ACHN (cell line): ENCODE measurements at regions not wholly inside any gene's neighbourhood (a gene's known extent, or its start where the extent isn't known, plus 50 kb on each side); places are given as distances from the start of the nearest gene placed in this dataset.
A peak's percentile ranks its signal among the peaks of the same experiment; 100 is the strongest.
"Not testable (repeated sequence)": the region's sequence is repeated elsewhere in the genome, so short reads cannot be mapped to it uniquely, and the experiment has no call there.

Experiments used
- DNase-seq: peaks from one replicate; pipeline ENCODE4 v3.0.0-alpha.2; 2015
- in situ Hi-C: cut with HindIII; loops from 2 replicates; pipeline ENCODE4 v1.10.0; 2017; ENCODE audit warnings: low sequenced_read_pairs, low pct_ligation_motif_present, low pct_unique_long_range_greater_than_20kb

DNA sequence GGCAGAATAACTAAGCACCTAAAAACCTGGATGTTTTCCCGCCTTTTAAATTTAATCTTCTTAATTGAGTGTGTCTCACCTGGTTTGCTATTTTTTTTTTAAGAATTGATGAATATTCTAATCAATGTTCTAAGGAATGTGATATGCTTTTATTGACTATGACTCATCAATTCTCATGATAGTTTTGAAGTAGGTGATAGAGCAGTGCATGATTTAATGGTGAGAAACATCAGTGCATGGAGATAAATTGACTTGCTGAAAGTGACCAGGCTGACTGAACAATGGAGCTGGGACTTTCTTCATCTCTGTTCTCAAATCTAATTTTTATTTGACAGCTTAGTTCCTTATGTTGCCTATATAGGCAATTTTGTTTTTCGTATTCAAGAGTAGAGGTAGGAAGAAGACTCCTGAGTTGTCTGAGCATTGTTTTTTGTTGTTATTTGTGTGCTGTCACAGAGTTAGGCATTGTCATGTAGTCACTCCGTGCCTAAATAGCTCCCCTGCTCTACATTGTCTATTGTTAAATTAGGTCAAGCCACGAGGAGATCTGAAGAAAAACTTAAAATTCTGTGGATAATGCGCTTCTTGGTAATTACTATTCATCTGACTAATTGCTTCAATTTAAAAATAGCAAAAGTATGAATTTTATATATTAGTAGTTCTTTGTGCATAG lies 59.0 kb upstream of the NUTM2F start:
- DNase-seq, in situ Hi-C loops: not testable (repeated sequence)

DNA sequence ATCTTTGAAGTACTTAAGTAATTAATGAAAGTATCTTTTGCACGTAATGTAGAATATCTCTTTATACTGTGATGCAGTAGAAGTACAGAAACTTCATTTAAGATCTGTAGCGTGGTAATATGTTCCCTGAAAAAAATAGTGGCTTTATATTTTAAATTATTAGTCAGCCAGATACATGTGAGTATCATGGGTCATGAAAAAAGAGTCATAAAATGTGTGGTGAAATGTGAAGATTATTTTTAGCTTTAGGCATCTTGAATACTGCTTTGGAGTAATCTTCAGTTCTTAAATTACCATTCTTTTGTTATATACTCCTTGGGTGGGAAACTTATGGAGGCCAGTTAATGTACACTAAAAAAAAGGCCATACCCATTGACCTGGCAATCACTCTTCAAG lies 59.6 kb upstream of the NUTM2F start:
- in situ Hi-C loops, DNase-seq: not testable (repeated sequence)

DNA sequence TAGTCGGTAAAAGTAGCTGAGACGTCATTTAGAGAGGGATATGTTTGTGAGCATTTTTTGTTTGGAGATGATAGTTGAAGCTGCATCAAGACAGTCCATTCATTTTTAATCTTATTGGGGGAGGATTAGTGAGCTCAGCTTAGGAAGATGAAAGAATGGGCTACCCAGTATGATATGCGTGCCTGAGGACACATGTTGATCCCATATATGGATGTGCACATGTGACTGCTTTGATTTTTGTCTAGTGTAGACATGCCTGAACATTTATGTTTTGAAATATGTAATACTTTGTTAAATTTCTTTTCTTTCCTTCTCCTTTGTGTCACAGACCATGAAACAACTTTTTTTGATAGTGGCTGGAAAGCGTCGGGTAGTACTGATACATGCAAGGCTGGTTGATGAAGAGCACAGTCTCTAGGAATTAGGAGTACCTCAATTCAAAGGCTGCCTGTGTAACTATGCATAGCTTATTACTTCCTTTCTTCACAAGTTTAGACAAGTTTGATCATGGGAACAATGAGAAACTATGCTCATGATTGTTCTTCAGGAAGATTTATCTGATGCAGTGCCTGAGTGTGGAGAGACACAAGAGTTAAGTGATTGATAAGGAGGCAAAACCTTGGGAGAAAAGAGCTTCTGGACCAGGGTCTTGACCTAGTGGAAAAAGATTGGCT lies 62.1 kb upstream of the NUTM2F start:
- in situ Hi-C loops, DNase-seq: not testable (repeated sequence)

DNA sequence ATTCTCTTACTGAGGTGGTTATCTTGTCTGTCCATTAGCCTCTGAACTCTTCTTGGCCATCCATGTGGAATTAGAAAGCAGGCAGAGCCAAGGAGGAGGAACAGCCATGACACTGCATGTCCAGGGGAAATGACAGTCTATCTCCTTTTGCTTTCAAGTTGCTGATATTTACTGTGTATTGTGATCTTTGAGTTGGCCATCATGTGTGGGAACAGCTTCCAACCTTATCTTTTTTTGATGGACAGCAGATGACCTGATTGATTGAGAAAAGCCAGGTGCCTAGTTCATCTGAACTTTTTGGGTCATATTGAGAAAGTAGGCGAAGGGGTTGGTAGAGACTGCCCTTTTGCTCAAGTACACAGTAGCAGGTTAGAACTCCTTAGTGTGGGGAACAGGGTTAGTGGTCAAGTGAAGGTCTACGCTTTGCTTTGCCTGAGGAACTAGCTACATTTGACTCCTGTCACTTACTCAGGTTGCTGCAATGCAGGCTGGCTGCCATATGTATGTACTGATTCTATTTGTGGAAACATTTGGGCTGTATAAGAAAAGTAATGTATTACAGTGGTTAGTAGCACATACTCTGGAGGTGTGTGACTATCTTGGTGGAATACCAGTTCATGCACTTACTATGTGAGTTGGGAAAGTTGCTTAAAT lies 64.7 kb upstream of the NUTM2F start:
- DNase-seq, in situ Hi-C loops: not testable (repeated sequence)

DNA sequence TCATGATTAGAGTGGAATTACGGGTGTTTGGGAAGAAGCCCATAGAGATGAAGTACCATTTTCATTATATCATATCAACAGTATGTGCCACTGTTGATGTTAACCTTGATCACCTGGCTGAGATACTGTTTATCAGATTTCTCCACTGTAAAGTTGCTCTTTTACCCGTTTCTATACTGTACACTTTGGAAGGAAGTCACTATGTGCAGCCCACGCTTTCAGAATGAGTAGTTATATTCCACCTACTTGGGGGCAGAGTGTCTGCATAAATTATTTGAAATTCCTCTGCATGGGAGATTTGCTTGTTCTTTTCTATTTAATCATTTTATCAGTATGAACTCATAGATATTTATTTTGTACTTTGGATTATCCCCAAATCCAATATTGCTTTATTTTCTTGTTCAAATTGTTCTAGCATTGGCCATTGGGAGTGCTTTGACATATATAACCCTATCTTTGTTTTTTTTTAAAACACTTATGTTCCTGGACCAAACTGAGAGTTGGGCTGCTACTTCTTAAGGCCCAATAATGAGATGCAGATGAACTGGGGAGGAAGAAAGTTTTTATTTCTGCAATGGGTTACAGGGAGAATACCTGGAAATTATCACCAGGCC lies 69.4 kb upstream of the NUTM2F start:
- in situ Hi-C loops, DNase-seq: not testable (repeated sequence)

DNA sequence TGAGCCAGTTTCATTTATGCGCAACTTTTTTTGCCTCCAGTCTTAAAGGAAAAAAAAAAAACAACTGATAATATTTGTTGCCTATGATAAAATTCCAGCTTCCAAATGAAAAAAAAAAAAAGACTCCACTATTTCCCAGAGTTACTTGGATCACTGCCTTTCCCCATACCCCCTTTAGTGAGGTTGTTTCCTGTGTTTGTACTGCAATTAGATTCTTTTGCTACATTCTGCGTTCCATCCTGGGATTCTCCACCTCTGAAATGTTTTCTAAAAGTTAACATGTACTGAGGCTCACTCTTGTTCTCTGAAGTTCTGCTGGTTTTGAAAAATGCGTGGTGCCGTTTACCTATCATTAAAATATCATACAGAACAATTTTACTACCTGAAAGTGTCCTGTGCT lies 72.0 kb upstream of the NUTM2F start:
- in situ Hi-C loops, DNase-seq: not testable (repeated sequence)

DNA sequence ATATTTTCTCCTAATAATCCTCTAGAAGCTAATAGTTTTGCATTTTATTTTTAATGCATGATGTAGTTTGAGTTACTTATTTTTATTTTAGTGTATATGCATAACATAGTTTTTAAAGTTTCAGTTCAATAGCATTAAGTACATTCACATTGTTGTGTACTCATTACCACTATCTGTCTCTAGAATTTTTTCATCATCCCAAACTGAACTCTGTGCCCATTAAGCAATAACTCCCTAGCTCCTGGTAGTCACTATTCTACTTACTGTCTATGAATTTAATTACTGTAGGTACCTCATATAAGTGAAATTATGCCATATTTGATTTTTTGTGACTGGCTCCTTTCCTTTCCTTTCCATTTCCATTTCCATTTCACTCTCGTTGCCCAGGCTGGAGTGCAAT lies 74.4 kb upstream of the NUTM2F start:
- DNase-seq, in situ Hi-C loops: not testable (repeated sequence)

DNA sequence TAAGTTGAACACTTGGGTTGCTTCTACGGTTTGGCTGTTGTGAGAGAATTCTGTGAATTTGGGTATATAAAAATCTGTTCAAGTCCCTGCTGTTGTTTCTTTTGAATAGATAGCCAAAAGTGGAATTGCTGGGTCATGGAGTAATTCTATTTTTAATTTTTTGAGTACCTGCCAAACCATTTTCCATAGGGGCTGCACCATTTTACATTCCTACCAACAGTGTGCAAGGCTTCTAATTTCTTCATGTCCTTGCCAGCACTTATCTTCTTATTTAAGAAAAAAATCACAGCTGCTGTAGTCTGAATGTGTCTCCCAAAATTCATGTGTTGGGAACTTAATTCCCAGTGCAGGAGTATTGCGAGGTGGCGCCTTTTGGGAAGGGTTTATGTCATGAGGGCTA lies 75.1 kb upstream of the NUTM2F start:
- DNase-seq, in situ Hi-C loops: not testable (repeated sequence)

DNA sequence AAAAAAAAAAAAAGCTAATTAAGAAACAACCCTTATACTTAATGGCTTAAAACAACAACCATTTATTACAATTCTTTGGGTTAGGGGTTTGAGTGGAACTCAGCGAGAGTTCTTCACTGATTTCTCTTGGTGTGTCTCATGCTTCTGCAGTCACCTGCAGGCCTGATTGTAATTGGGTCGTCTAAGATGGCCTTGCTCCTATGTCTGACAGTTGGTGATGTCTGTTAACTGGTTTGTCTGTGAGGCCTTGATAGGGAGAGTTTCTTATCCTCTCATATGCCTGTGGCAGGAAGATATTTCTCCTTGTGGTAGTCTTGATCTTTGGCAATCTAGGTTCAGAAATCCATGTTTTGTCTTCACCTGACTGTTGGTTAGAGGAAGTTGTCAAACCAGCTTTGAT lies 85.2 kb upstream of the NUTM2F start:
- DNase-seq, in situ Hi-C loops: not testable (repeated sequence)

DNA sequence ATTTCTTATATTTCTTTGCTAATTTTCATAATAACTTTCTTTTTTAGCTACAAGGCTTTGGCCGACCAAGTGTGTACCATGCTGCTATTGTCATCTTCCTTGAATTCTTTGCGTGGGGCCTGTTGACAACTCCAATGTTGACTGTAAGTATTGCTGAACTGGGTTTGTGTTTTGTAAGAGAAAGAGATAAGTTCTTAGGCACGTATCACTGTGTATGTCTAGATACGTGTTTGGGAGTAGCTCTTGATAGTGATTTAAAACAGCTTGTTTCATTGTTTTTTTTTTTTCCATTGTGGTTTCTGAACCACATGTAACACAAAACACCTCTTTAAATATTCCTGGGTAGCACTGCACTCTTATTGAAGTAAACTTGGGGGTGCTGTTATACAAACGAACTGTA lies 86.7 kb upstream of the NUTM2F start:
- in situ Hi-C loops, DNase-seq: not testable (repeated sequence)

DNA sequence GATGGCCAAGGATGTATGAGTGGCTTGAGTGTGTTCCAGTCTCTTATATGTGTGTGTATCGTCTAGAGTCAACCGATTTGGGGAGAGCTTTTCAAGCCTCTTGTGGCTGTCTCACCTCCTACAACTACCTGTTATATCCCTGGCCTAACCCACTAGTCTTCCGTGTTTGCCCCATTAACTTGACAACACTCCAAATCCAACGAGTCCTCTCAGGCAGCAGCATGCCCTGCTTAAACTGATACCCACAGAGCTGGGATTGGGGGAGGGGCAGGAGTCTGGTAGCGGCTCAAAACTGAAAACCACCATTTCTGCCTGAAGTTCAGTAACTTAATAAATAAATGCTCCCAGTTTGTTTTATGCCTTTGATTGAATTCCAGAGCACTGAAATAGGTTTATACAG lies 91.7 kb upstream of the NUTM2F start:
- in situ Hi-C loops, DNase-seq: not testable (repeated sequence)

DNA sequence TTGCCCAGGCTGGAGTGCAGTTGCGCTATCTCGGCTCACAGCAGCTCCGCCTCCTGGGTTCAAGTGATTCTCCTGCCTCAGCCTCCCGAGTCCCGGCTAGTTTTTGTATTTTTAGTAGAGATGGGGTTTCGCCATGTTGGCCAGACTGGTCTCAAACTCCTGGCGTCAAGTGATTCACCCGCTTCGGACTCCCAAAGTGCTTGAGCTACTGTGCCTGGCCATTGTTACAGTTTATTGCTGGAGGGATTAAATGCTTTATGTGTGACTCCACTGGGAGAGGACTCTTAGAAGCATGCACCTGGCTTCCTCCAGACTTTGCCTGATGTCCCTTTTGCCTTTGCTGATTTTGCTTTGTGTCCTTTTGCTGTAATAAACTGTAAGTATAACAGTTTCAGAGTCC lies 93.5 kb upstream of the NUTM2F start:
- in situ Hi-C loops, DNase-seq: not testable (repeated sequence)

DNA sequence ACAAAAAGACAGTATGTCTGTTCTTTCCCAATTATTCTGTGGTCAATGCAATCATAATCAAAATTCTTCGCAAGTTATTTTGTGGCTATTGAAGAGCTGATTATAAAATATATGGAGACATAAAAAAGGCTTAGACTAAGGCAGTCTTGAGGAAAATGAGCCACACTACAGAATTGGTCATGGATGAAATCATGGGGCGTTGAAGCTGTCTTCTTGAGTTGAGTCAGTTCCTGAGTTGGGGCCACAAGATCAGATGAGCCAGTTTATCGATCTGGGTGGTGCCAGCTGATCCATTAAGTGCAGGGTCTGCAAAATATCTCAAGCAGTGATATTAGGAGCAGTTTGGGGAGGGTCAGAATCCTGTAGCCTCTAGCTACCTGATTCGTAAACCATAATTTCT lies 96.9 kb upstream of the NUTM2F start:
- in situ Hi-C loops, DNase-seq: not testable (repeated sequence)

DNA sequence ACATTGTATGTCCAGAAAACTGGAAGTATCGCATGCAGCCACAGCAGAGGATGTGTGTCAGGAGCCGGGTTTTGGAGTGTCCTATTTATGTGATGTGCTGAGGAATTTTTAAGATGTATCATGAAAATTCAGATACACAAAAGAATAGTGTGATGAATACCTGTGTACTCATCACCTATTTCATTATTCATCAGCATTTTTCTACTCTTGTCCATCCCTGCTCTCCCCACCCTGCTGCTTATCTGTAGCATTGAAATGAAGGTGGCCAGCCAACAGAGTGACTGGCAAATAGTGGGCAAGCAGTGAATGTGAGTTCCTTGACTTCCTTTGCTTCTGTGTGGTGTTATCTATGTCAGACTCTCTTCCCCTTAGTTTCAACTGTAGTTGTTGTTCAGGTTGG lies 108.7 kb upstream of the NUTM2F start:
- DNase-seq, in situ Hi-C loops: not testable (repeated sequence)

DNA sequence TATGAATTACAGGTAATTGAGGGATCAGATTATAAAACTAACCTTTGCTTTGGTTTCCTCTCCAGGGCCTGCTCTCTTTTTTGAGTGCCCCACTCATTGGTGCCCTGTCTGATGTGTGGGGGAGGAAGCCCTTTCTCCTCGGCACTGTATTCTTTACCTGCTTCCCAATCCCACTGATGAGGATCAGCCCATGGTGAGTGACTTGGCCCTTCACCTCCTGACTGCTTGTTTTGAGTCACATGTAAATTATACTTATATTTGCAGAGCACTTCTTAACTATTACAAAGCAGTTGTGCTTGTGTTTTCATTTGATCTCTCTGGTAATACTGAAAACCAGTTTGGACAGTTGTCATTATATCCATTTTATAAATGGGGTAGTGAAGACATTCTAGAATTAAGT lies 109.9 kb upstream of the NUTM2F start:
- DNase-seq, in situ Hi-C loops: not testable (repeated sequence)

DNA sequence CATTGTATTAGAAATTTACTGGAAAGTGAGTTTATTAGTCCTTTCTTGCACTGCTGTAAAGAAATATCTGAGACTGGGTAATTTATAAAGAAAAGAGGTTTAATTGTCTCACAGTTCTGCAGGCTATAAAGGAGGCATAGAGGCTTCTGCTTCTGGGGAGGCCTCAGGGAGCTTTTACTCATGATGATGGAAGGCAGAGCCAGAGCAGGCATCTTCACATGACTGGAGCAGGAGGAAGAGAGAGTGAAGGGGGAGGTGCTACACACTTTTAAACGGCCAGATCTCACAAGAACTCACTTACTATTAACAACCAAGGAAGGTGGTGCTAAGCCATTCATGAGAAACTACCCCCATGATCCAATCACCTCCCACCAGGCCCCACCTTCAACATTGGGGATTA lies 112.7 kb upstream of the NUTM2F start:
- DNase-seq, in situ Hi-C loops: not testable (repeated sequence)

DNA sequence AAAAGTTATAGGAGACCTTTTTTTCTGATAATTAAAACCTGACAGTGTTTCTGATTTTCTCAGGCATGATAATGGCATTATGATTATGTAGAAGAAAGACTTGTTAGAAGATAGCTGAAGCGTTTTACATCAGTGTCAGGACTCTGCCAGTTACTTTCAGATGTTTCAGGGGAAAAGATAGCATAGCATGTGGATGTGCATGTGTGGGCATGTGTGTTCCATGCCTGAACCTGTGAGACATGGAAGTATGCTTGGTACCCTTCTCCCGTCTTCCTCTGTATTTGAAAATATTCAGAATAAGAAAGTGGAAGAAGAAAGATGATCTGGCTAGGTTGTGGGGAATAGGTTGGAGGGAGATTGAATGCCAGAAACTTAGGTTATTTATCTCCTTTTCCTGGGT lies 113.1 kb upstream of the PCAT7 start:
- in situ Hi-C loops, result no loop called here
- DNase-seq, result no peak

DNA sequence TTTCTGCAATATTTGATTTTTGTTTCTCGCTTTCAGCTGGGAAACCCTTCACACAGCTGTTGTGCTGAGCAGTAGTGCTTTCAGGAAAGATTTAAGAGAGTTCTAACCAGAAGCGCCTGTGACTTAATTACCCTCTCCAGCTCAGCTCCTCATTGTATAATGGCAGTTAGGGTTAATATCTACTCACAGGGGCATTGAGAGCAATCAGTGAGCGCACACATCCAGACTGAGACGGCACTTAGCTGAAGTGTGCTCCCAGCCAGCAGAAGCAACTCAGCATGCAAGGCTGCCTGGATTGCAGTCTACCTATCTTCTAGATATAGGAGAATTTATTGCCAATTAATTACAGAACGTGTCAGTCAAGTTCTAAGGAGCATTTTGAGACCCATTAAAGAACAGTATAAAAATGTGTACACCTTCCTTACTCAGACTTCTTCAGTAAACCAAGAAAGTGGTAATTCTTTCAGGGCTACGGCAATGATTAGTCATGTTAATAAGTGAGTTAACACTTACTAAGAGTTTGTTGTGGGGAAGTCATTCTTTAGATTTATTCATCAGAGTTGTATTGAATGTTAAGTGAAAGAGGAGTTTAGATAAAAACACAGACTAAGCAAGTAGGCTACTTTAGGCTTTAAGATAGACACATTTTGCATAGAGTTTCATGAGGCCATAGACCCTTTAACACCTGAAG lies 111.7 kb upstream of the PCAT7 start:
- DNase-seq, result peak; percentile 47

DNA sequence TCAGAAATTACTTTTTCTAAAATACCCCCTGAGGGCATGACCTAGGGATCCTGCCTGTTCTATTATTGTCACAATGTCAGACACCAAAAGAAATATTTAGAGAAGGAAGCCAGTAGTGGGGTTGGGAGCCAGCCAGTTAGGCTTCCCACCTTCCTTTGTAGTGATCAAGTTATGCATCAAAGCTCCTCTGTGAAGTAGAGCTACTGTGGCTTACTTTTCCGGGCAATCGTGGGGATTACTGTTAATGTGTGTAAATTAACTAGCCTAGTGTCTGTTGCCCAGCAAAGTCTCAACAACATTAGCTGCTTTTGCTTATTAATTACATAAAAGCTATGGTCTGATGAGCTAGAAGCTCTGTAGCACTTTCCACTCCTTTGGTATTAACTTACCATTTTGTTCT lies 109.0 kb upstream of the PCAT7 start:
- no peak for DNase-seq
- in situ Hi-C loops, result no loop called here

More for the DNA sequence above, 111.7 kb upstream of the PCAT7 start:
- in situ Hi-C loops, result no loop called here
